WTC11 (cell line): ENCODE measurements at regions not wholly inside any gene's neighbourhood (a gene's known extent, or its start where the extent isn't known, plus 50 kb on each side); places are given as distances from the start of the nearest gene placed in this dataset.

Source experiments
- ATAC-seq: fragments of 200-7000 bp; cut with Tn5 transposase; 2 replicates; pipeline ENCODE4 v1.10.0; 2021; ENCODE audit warnings: mild to moderate bottlenecking, moderate library complexity
- CTCF ChIA-PET: fragments of 300-600 bp; sonication (Branson Sonifier 250); formaldehyde crosslinking; loops from one replicate; lab custom pipeline; 2021; ENCODE audit warnings: antibody characterized with exemption; lab: Charles Lee
- POLR2A ChIA-PET: fragments of 350-600 bp; sonication (Branson Sonifier 250); formaldehyde crosslinking; loops from one replicate; lab custom pipeline; 2021; ENCODE audit warnings: antibody characterized with exemption; lab: Charles Lee
- DNase-seq: peaks from one replicate; pipeline ENCODE4 v3.0.0; 2021; ENCODE audit warnings: low spot score
- H3K27ac Mint-ChIP-seq: 2 replicates; pipeline ENCODE4 v1.8.0; 2021; ENCODE audit warnings: mixed read lengths
- H3K27me3 Mint-ChIP-seq: 2 replicates; pipeline ENCODE4 v1.8.0; 2021; ENCODE audit warnings: low read depth, mild to moderate bottlenecking, moderate library complexity, mixed read lengths
- H3K36me3 Mint-ChIP-seq: 2 replicates; pipeline ENCODE4 v1.8.0; 2021; ENCODE audit warnings: mixed read lengths
- H3K4me1 Mint-ChIP-seq: 2 replicates; pipeline ENCODE4 v1.8.0; 2022; ENCODE audit warnings: mixed read lengths
- H3K4me3 Mint-ChIP-seq: 2 replicates; pipeline ENCODE4 v1.8.0; 2021; ENCODE audit warnings: mild to moderate bottlenecking, moderate library complexity, mixed read lengths
- H3K9me3 Mint-ChIP-seq: 2 replicates; pipeline ENCODE4 v1.8.0; 2021; ENCODE audit warnings: mixed read lengths
- ATF1 ChIP-seq: sonication (generic); formaldehyde crosslinking; IDR thresholded peaks from 2 replicates; pipeline ENCODE4 v1.8.1; 2023; ENCODE audit warnings: mild to moderate bottlenecking, moderate library complexity, missing genetic modification reagents
- CBFB ChIP-seq: sonication (generic); formaldehyde crosslinking; IDR thresholded peaks from 2 replicates; pipeline ENCODE4 v1.8.1; 2022; ENCODE audit warnings: mild to moderate bottlenecking, low read depth, missing genetic modification reagents
- CREM ChIP-seq: sonication (generic); formaldehyde crosslinking; IDR thresholded peaks from 2 replicates; pipeline ENCODE4 v1.8.1; 2022; ENCODE audit warnings: mild to moderate bottlenecking, missing genetic modification reagents, moderate library complexity
- IRF2 ChIP-seq: sonication (generic); formaldehyde crosslinking; IDR thresholded peaks from 2 replicates; pipeline ENCODE4 v1.8.0; 2022; ENCODE audit warnings: low read depth, missing genetic modification reagents, borderline replicate concordance
- NFYB ChIP-seq: sonication (generic); formaldehyde crosslinking; conservative IDR thresholded peaks from 2 replicates; pipeline ENCODE4 v1.8.0; 2022; ENCODE audit warnings: low read depth, missing genetic modification reagents
- SMAD4 ChIP-seq: sonication (generic); formaldehyde crosslinking; IDR thresholded peaks from 2 replicates; pipeline ENCODE4 v1.8.0; 2022; ENCODE audit warnings: mild to moderate bottlenecking, missing genetic modification reagents
- ZNF121 ChIP-seq: sonication (generic); formaldehyde crosslinking; IDR thresholded peaks from 2 replicates; pipeline ENCODE4 v1.8.0; 2023; ENCODE audit warnings: missing genetic modification reagents
- ZNF396 ChIP-seq: fragments of 250-450 bp; sonication (Bioruptor Pico); IDR thresholded peaks from 2 replicates; pipeline ENCODE4 v1.8.0; 2021; ENCODE audit warnings: mild to moderate bottlenecking, moderate library complexity, borderline replicate concordance
- TF ChIP-seq, protein P1 (sequence below): fragments of 200-600 bp; IDR thresholded peaks from 2 replicates; pipeline ENCODE4 v1.8.0; 2022; ENCODE audit warnings: antibody characterized with exemption
- TF ChIP-seq, protein P2 (sequence below): fragments of 250-450 bp; sonication (Bioruptor Pico); IDR thresholded peaks from 2 replicates; pipeline ENCODE4 v1.9.0; 2021; ENCODE audit warnings: moderate library complexity, mild to moderate bottlenecking, inconsistent platforms, borderline replicate concordance
- TF ChIP-seq, protein P3 (sequence below): sonication (generic); formaldehyde crosslinking; IDR thresholded peaks from 2 replicates; pipeline ENCODE4 v1.8.1; 2022; ENCODE audit warnings: mild to moderate bottlenecking, missing genetic modification reagents, moderate library complexity, borderline replicate concordance
- TF ChIP-seq, protein P4 (sequence below): sonication (generic); formaldehyde crosslinking; IDR thresholded peaks from 2 replicates; pipeline ENCODE4 v1.8.1; 2023; ENCODE audit warnings: mild to moderate bottlenecking, missing genetic modification reagents
- TF ChIP-seq, protein P5 (sequence below): sonication (generic); formaldehyde crosslinking; IDR thresholded peaks from 2 replicates; pipeline ENCODE4 v1.8.1; 2023; ENCODE audit warnings: mild to moderate bottlenecking, missing genetic modification reagents, moderate library complexity
- TF ChIP-seq, protein P6 (sequence below): fragments of 250-450 bp; sonication (Bioruptor Pico); IDR thresholded peaks from 2 replicates; pipeline ENCODE4 v1.9.0; 2021; ENCODE audit warnings: mild to moderate bottlenecking, borderline replicate concordance
- TF ChIP-seq, protein P7 (sequence below): sonication (generic); formaldehyde crosslinking; IDR thresholded peaks from 2 replicates; pipeline ENCODE4 v1.8.1; 2023; ENCODE audit warnings: mild to moderate bottlenecking, moderate library complexity, missing genetic modification reagents
- TF ChIP-seq, protein P8 (sequence below): sonication (generic); formaldehyde crosslinking; IDR thresholded peaks from 2 replicates; pipeline ENCODE4 v1.8.1; 2022; ENCODE audit warnings: low read depth, missing genetic modification reagents, borderline replicate concordance

DNA sequence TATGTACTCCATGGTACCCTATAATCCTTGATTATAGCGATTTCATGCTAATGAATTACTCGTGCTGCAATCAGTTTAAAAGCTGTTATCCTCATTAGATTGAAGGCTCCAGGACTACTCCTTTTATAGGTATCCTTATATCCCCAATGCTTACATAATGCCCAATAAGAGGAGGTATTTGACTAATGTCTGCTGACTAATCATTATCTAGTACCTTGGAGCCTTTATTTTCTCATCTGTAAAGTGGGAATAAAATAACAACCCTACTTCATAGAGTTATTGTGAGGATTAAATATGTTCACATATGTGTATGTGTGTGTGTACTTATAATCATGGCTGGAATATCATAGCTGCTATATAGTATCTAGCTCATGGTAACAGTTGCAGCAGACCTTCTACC is 1031.5 kb downstream of the CDH11 start:
- H3K36me3 Mint-ChIP-seq, result no peaks in the 10 kb centered on the region
- ChIA-PET POLR2A (no interaction called here), CTCF (no interaction called here)
- H3K4me1 Mint-ChIP-seq, result peaks cover 6% of the 10 kb centered on the region
- TF ChIP-seq CREM (no peak), CBFB (CRISPR knock-in tag) (no peak), NFYB (CRISPR knock-in tag) (no peak)
- TF ChIP-seq, all 79 proteins: peak for 0
- no peak overlapping the region for H3K27ac Mint-ChIP-seq
- no peaks in the 10 kb centered on the region for H3K9me3 Mint-ChIP-seq
- no peak for ATAC-seq
- no peak overlapping the region for H3K4me3 Mint-ChIP-seq
- no peaks in the 10 kb centered on the region for H3K27me3 Mint-ChIP-seq
- no peak for DNase-seq

DNA sequence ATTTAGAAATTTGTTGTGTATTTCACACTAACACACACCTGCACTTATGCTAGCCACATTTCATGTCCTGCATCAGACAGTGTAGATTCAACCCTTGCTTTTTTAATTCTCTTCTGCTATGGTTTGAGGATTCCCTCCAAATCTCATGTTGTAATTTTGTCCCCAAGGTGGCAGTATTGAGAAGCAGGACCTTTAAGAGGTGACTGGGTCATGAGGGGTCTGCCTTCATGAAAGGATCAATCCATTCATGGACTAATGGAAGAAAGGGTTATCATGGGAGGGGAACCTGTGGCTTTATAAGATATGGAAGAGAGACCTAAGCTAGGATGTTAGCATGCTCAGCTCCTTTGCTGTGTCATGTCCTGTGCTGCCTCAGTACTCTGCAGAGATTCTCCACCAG is 1032.2 kb downstream of the CDH11 start:
- peak; percentile 84 for ATAC-seq
- H3K36me3 Mint-ChIP-seq, result no peaks in the 10 kb centered on the region
- no peaks in the 10 kb centered on the region for H3K27me3 Mint-ChIP-seq
- POLR2A ChIA-PET, result no interaction called here
- CTCF ChIA-PET, result no interaction called here
- H3K4me1 Mint-ChIP-seq, result peaks cover 6% of the 10 kb centered on the region
- DNase-seq, result no peak
- H3K9me3 Mint-ChIP-seq, result no peaks in the 10 kb centered on the region
- no peak overlapping the region for H3K4me3 Mint-ChIP-seq
- TF ChIP-seq SMAD4, result no peak
- TF ChIP-seq, protein P1, sequence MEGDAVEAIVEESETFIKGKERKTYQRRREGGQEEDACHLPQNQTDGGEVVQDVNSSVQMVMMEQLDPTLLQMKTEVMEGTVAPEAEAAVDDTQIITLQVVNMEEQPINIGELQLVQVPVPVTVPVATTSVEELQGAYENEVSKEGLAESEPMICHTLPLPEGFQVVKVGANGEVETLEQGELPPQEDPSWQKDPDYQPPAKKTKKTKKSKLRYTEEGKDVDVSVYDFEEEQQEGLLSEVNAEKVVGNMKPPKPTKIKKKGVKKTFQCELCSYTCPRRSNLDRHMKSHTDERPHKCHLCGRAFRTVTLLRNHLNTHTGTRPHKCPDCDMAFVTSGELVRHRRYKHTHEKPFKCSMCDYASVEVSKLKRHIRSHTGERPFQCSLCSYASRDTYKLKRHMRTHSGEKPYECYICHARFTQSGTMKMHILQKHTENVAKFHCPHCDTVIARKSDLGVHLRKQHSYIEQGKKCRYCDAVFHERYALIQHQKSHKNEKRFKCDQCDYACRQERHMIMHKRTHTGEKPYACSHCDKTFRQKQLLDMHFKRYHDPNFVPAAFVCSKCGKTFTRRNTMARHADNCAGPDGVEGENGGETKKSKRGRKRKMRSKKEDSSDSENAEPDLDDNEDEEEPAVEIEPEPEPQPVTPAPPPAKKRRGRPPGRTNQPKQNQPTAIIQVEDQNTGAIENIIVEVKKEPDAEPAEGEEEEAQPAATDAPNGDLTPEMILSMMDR, result peak; percentile 45; the same call in 1 of the 2 replicates
- no peak for TF ChIP-seq ZNF396 (CRISPR knock-in tag)
- no peak overlapping the region for H3K27ac Mint-ChIP-seq

DNA sequence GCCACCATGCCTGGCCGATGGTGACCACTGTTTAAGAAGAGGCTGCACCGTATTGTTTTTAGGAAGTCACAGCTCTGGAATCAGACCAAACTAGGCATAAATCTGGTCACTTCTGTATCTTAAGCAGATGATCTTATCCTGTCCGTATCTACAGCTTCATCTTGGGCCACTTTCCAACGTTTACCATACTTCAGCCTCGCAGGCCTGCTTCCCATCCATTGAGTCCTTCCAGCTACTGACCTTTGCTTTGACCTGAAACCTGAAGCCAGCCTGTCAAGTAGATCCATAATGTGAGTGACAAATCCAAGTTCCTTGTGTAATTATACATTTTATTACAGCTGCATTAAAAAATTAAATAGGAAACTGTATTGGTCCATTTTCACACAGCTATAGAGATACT is 1033.0 kb downstream of the CDH11 start:
- H3K4me3 Mint-ChIP-seq, result no peak overlapping the region
- ChIA-PET POLR2A (no interaction called here), CTCF (no interaction called here)
- DNase-seq, result no peak
- no peak overlapping the region for H3K27ac Mint-ChIP-seq
- ATAC-seq, result no peak
- no peak for TF ChIP-seq IRF2
- no peaks in the 10 kb centered on the region for H3K27me3 Mint-ChIP-seq
- H3K36me3 Mint-ChIP-seq, result no peaks in the 10 kb centered on the region
- no peaks in the 10 kb centered on the region for H3K9me3 Mint-ChIP-seq
- H3K4me1 Mint-ChIP-seq, result peaks cover 6% of the 10 kb centered on the region

DNA sequence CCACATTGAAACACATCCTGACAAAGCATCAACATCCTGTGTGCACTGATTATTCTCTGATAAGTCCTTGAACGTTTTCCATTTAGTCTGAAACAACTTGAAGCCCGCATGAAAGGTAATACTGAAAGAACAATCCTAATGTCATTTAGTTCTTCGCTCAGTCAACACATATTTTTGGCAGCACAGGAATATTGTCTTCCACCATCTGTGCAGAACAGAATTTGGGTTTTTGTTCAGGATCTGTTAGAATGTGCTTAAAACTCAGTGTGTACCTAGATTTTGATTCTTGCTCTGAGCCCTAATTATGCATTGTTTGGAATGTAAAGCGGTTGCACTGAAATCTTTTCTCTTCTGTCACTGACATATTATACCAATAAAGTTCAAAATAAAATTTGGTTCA is 1036.6 kb downstream of the CDH11 start:
- POLR2A ChIA-PET, result no interaction called here
- Mint-ChIP-seq H3K4me3 (no peak overlapping the region), H3K9me3 (peaks cover 3% of the 10 kb centered on the region; the same call in 1 of the 2 replicates), H3K27me3 (no peaks in the 10 kb centered on the region), H3K4me1 (no peaks in the 10 kb centered on the region), H3K27ac (no peak overlapping the region), H3K36me3 (no peaks in the 10 kb centered on the region)
- CTCF ChIA-PET, result no interaction called here
- no peak for DNase-seq
- no peak for ATAC-seq
- TF ChIP-seq, protein P2, sequence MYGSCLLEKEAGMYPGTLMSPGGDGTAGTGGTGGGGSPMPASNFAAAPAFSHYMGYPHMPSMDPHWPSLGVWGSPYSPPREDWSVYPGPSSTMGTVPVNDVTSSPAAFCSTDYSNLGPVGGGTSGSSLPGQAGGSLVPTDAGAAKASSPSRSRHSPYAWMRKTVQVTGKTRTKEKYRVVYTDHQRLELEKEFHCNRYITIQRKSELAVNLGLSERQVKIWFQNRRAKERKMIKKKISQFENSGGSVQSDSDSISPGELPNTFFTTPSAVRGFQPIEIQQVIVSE (CRISPR knock-in tag), result no peak
- TF ChIP-seq, protein P3, sequence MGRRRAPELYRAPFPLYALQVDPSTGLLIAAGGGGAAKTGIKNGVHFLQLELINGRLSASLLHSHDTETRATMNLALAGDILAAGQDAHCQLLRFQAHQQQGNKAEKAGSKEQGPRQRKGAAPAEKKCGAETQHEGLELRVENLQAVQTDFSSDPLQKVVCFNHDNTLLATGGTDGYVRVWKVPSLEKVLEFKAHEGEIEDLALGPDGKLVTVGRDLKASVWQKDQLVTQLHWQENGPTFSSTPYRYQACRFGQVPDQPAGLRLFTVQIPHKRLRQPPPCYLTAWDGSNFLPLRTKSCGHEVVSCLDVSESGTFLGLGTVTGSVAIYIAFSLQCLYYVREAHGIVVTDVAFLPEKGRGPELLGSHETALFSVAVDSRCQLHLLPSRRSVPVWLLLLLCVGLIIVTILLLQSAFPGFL (CRISPR knock-in tag), result no peak
- TF ChIP-seq, protein P4, sequence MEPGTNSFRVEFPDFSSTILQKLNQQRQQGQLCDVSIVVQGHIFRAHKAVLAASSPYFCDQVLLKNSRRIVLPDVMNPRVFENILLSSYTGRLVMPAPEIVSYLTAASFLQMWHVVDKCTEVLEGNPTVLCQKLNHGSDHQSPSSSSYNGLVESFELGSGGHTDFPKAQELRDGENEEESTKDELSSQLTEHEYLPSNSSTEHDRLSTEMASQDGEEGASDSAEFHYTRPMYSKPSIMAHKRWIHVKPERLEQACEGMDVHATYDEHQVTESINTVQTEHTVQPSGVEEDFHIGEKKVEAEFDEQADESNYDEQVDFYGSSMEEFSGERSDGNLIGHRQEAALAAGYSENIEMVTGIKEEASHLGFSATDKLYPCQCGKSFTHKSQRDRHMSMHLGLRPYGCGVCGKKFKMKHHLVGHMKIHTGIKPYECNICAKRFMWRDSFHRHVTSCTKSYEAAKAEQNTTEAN (CRISPR knock-in tag), result no peak
- TF ChIP-seq, protein P5, sequence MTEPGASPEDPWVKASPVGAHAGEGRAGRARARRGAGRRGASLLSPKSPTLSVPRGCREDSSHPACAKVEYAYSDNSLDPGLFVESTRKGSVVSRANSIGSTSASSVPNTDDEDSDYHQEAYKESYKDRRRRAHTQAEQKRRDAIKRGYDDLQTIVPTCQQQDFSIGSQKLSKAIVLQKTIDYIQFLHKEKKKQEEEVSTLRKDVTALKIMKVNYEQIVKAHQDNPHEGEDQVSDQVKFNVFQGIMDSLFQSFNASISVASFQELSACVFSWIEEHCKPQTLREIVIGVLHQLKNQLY (CRISPR knock-in tag), result no peak
- TF ChIP-seq ZNF121 (CRISPR knock-in tag) (no peak), ATF1 (CRISPR knock-in tag) (no peak)
- TF ChIP-seq, protein P6, sequence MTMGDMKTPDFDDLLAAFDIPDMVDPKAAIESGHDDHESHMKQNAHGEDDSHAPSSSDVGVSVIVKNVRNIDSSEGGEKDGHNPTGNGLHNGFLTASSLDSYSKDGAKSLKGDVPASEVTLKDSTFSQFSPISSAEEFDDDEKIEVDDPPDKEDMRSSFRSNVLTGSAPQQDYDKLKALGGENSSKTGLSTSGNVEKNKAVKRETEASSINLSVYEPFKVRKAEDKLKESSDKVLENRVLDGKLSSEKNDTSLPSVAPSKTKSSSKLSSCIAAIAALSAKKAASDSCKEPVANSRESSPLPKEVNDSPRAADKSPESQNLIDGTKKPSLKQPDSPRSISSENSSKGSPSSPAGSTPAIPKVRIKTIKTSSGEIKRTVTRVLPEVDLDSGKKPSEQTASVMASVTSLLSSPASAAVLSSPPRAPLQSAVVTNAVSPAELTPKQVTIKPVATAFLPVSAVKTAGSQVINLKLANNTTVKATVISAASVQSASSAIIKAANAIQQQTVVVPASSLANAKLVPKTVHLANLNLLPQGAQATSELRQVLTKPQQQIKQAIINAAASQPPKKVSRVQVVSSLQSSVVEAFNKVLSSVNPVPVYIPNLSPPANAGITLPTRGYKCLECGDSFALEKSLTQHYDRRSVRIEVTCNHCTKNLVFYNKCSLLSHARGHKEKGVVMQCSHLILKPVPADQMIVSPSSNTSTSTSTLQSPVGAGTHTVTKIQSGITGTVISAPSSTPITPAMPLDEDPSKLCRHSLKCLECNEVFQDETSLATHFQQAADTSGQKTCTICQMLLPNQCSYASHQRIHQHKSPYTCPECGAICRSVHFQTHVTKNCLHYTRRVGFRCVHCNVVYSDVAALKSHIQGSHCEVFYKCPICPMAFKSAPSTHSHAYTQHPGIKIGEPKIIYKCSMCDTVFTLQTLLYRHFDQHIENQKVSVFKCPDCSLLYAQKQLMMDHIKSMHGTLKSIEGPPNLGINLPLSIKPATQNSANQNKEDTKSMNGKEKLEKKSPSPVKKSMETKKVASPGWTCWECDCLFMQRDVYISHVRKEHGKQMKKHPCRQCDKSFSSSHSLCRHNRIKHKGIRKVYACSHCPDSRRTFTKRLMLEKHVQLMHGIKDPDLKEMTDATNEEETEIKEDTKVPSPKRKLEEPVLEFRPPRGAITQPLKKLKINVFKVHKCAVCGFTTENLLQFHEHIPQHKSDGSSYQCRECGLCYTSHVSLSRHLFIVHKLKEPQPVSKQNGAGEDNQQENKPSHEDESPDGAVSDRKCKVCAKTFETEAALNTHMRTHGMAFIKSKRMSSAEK (CRISPR knock-in tag), result no peak
- TF ChIP-seq, protein P7, sequence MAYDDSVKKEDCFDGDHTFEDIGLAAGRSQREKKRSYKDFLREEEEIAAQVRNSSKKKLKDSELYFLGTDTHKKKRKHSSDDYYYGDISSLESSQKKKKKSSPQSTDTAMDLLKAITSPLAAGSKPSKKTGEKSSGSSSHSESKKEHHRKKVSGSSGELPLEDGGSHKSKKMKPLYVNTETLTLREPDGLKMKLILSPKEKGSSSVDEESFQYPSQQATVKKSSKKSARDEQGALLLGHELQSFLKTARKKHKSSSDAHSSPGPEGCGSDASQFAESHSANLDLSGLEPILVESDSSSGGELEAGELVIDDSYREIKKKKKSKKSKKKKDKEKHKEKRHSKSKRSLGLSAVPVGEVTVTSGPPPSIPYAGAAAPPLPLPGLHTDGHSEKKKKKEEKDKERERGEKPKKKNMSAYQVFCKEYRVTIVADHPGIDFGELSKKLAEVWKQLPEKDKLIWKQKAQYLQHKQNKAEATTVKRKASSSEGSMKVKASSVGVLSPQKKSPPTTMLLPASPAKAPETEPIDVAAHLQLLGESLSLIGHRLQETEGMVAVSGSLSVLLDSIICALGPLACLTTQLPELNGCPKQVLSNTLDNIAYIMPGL, result no peak
- TF ChIP-seq, protein P8, sequence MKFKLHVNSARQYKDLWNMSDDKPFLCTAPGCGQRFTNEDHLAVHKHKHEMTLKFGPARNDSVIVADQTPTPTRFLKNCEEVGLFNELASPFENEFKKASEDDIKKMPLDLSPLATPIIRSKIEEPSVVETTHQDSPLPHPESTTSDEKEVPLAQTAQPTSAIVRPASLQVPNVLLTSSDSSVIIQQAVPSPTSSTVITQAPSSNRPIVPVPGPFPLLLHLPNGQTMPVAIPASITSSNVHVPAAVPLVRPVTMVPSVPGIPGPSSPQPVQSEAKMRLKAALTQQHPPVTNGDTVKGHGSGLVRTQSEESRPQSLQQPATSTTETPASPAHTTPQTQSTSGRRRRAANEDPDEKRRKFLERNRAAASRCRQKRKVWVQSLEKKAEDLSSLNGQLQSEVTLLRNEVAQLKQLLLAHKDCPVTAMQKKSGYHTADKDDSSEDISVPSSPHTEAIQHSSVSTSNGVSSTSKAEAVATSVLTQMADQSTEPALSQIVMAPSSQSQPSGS (CRISPR knock-in tag), result no peak
